Left ventricle myocardium inferior (tissue), 1 donor: ENCODE measurements at regions not wholly inside any gene's neighbourhood (a gene's known extent, or its start where the extent isn't known, plus 50 kb on each side); places are given as distances from the start of the nearest gene placed in this dataset.

Experiments
- DNase-seq: peaks from one replicate; pipeline ENCODE4 v3.0.0-alpha.2; 2020
- H3K27ac ChIP-seq: fragments of 200-600 bp; replicated peaks from 2 replicates; pipeline ENCODE4 v1.8.0; 2021
- H3K27me3 ChIP-seq: fragments of 200-600 bp; 2 replicates; pipeline ENCODE4 v1.8.0; 2021; ENCODE audit warnings: low read depth
- H3K36me3 ChIP-seq: fragments of 200-600 bp; 2 replicates; pipeline ENCODE4 v1.8.0; 2021
- H3K4me1 ChIP-seq: fragments of 200-600 bp; 2 replicates; pipeline ENCODE4 v1.8.0; 2021
- H3K4me3 ChIP-seq: fragments of 200-600 bp; 2 replicates; pipeline ENCODE4 v1.8.0; 2021; ENCODE audit warnings: mild to moderate bottlenecking, moderate library complexity
- H3K9me3 ChIP-seq: fragments of 200-600 bp; replicated peaks from 2 replicates; pipeline ENCODE4 v1.8.0; 2021
- CTCF ChIP-seq: fragments of 200-600 bp; IDR thresholded peaks from 2 replicates; pipeline ENCODE4 v1.8.0; 2021; ENCODE audit warnings: antibody characterized with exemption, mild to moderate bottlenecking, borderline replicate concordance
- intact Hi-C: fragments of 100-400 bp; cut with micrococcal nuclease; formaldehyde crosslinking; loops from one replicate; pipeline ENCODE4 v1.11.0; 2022
- donor health status: DM: no; HTN: yes; CAD: no; lungs with severe emphysema.

GRCh38 chr15:69627548-69628158 is 175.0 kb downstream of the RPLP1 start:
- Histone ChIP-seq H3K4me1 (no peaks in the 10 kb centered on the region), H3K36me3 (no peaks in the 10 kb centered on the region), H3K9me3 (no peaks in the 10 kb centered on the region), H3K4me3 (no peak overlapping the region), H3K27ac (no peak overlapping the region), H3K27me3 (peaks cover 75% of the 10 kb centered on the region)
- TF ChIP-seq CTCF, result no peak
- intact Hi-C loops, result no loop called here
- DNase-seq, result no peak

- no peak for DNase-seq
- Histone ChIP-seq H3K27ac (no peak overlapping the region), H3K27me3 (peaks cover 74% of the 10 kb centered on the region), H3K36me3 (no peaks in the 10 kb centered on the region), H3K4me1 (no peaks in the 10 kb centered on the region), H3K4me3 (no peak overlapping the region), H3K9me3 (no peaks in the 10 kb centered on the region)
- no peak for TF ChIP-seq CTCF
- intact Hi-C loops, result no loop called here
Observed at GRCh38 chr15:69628256-69629093, 175.9 kb downstream of the RPLP1 start.

- TF ChIP-seq CTCF, result no peak
- H3K27ac ChIP-seq, result no peak overlapping the region
- intact Hi-C loops, result no loop called here
- H3K4me1 ChIP-seq, result no peaks in the 10 kb centered on the region
- no peak for DNase-seq
- peaks cover 75% of the 10 kb centered on the region for H3K27me3 ChIP-seq
- no peak overlapping the region for H3K4me3 ChIP-seq
- no peaks in the 10 kb centered on the region for H3K36me3 ChIP-seq
- H3K9me3 ChIP-seq, result peaks cover 4% of the 10 kb centered on the region
Observed at GRCh38 chr15:69629631-69630161, 177.1 kb downstream of the RPLP1 start.

- peaks cover 81% of the 10 kb centered on the region for H3K27me3 ChIP-seq
- intact Hi-C loops, result no loop called here
- no peak for TF ChIP-seq CTCF
- no peaks in the 10 kb centered on the region for H3K36me3 ChIP-seq
- no peaks in the 10 kb centered on the region for H3K4me1 ChIP-seq
- H3K27ac ChIP-seq, result no peak overlapping the region
- no peak overlapping the region for H3K4me3 ChIP-seq
- DNase-seq, result no peak
- peaks cover 4% of the 10 kb centered on the region for H3K9me3 ChIP-seq
Observed at GRCh38 chr15:69631005-69631404, 178.4 kb downstream of the RPLP1 start.

- intact Hi-C loops, result no loop called here
- no peak for TF ChIP-seq CTCF
- peaks cover 84% of the 10 kb centered on the region for H3K27me3 ChIP-seq
Observed at GRCh38 chr15:69631978-69632377, 179.4 kb downstream of the RPLP1 start.

More at GRCh38 chr15:69631978-69632377, 179.4 kb downstream of the RPLP1 start:
- Histone ChIP-seq H3K27ac (no peak overlapping the region), H3K36me3 (no peaks in the 10 kb centered on the region), H3K4me1 (no peaks in the 10 kb centered on the region), H3K9me3 (peaks cover 4% of the 10 kb centered on the region), H3K4me3 (no peak overlapping the region)
- no peak for DNase-seq
